ENCODE measurements at regions not wholly inside any gene's neighbourhood (a gene's known extent, or its start where the extent isn't known, plus 50 kb on each side); places are given as distances from the start of the nearest gene placed in this dataset.

DNA sequence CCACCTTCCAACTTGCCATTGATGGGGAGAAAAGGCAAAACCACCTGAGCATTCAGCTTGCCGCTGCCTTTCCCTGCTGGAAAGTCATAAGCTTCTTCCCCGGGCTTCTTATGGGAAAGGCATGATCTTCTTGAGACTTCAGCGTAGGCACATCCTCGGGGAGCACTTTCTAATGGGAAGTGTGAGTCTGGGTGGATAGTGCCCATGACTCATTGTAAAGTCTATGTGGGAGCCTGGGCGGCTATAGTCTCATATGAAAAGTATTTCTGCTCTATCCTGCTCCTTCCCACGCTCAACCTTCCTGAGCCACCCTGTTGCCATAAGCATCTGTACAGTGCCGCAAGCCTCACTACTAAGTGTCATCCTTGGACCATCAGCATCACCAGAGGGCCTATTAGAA lies 309.9 kb upstream of the THBS1 start:
- Histone ChIP-seq H3K4me3 (ENCODE audit: low read depth, low read length) (no peak overlapping the region), H3K9ac (ENCODE audit: low read depth, low read length) (no peak overlapping the region), H3K4me1 (ENCODE audit: control insufficient read depth, insufficient read depth, low read length) (no peaks in the 10 kb centered on the region), H3K9me3 (ENCODE audit: control insufficient read depth, insufficient read depth, low read length) (no peaks in the 10 kb centered on the region), H3K36me3 (ENCODE audit: control insufficient read depth, insufficient read depth, low read length) (no peaks in the 10 kb centered on the region), H3K27me3 (ENCODE audit: control insufficient read depth, insufficient read depth, low read length) (no peaks in the 10 kb centered on the region)

DNA sequence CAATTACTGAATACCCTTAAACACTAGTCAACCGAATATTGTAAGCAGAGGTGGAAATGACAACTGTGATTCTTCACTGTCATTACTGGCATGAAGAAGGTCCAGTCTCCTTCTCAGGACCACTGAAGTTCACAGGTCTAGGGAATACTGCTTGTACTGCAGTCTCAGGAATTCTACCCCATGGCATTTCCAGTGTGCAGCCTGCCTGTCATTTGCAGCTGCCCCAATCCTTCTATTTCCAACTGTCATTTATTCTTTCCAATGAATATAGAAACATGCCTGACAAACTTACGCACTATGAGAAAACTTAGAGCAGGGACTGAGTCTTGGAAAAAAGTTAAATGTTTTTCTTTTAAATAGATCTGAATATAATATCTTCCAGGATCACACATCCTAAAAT lies 308.0 kb upstream of the THBS1 start:
- Histone ChIP-seq H3K4me1 (ENCODE audit: control insufficient read depth, insufficient read depth, low read length) (no peaks in the 10 kb centered on the region), H3K9ac (ENCODE audit: low read depth, low read length) (no peak overlapping the region), H3K9me3 (ENCODE audit: control insufficient read depth, insufficient read depth, low read length) (no peaks in the 10 kb centered on the region), H3K36me3 (ENCODE audit: control insufficient read depth, insufficient read depth, low read length) (no peaks in the 10 kb centered on the region), H3K4me3 (ENCODE audit: low read depth, low read length) (no peak overlapping the region), H3K27me3 (ENCODE audit: control insufficient read depth, insufficient read depth, low read length) (no peaks in the 10 kb centered on the region)

DNA sequence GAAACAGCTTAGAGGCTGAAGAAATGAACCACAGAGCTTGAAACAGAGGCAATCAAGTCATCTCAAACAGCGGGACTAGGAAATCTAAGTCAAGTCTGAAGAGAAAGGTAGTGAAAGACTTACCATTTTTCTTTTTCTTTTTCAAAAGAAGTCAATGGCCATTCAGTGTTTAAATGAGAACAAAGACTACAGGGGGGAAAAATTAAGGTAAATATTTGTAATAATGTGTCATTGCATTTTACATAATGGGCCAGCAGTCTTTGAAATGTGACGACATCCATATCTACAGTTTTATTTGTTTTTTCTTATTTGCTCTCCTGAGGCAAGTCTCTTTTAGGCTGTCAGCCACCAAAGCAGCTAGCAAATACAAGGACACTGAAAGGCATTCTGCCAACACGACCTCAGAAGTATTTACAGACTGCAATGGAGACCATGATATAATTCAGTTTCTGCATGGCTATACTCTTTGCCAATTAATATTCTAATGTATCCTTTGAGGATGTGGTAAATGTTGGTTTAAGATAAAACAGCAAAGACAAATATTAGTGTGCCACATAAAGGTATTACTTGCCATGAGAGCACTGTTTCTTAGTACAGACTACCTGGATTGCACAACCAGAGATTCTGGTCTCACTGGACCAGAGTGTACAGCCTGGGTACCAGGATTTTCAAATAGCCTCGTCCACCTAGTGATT lies 307.0 kb upstream of the THBS1 start:
- Histone ChIP-seq H3K27me3 (ENCODE audit: control insufficient read depth, insufficient read depth, low read length) (no peaks in the 10 kb centered on the region), H3K4me1 (ENCODE audit: control insufficient read depth, insufficient read depth, low read length) (no peaks in the 10 kb centered on the region), H3K4me3 (ENCODE audit: low read depth, low read length) (no peak overlapping the region), H3K9me3 (ENCODE audit: control insufficient read depth, insufficient read depth, low read length) (no peaks in the 10 kb centered on the region), H3K36me3 (ENCODE audit: control insufficient read depth, insufficient read depth, low read length) (no peaks in the 10 kb centered on the region), H3K9ac (ENCODE audit: low read depth, low read length) (no peak overlapping the region)

DNA sequence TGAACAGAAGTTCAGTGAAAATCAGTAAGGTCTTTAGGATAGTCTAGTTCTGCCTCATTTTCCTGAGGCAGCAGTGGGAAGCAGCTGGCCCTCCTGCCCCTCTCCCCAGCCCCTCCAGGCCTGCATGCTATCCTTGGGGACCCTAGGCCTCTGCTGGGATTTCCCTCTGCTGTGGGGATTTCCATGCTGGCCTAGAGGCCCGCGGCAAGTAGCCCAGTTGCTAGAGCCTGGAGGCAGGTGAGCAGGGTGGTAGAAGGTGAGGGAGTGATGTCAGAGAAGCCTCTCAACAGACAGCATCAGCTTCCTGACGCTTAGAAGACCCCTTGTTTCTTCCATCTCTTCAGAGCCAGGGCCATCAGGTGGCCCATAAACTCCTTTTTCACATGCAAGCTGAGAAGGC lies 305.8 kb upstream of the THBS1 start:
- no peaks in the 10 kb centered on the region for H3K4me1 ChIP-seq (ENCODE audit: control insufficient read depth, insufficient read depth, low read length)
- H3K9ac ChIP-seq (ENCODE audit: low read depth, low read length): no peak overlapping the region

DNA sequence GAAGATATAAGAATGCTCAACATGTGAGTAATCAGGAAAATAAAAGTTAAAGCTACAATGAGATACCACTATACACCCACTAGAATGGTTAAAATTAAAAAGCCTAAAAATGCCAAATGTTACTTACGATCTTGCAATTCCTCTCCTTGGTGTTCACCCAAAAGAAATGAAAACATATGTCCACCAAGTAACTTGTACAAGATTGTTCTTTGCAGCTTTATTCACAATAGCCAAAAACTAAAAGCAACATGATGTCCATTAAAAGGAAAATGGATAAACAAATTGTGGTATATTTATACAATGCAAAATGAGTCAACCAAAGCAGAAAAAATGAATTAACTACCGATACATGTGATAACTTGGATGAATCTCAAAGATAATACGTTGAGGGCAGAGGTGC lies 301.6 kb upstream of the THBS1 start:
- Histone ChIP-seq H3K27me3 (ENCODE audit: control insufficient read depth, insufficient read depth, low read length) (no peaks in the 10 kb centered on the region), H3K36me3 (ENCODE audit: control insufficient read depth, insufficient read depth, low read length) (no peaks in the 10 kb centered on the region), H3K4me1 (ENCODE audit: control insufficient read depth, insufficient read depth, low read length) (no peaks in the 10 kb centered on the region), H3K4me3 (ENCODE audit: low read depth, low read length) (no peak overlapping the region), H3K9ac (ENCODE audit: low read depth, low read length) (no peak overlapping the region), H3K9me3 (ENCODE audit: control insufficient read depth, insufficient read depth, low read length) (no peaks in the 10 kb centered on the region)

More for the DNA sequence above, 305.8 kb upstream of the THBS1 start:
- Histone ChIP-seq H3K4me3 (ENCODE audit: low read depth, low read length) (no peak overlapping the region), H3K27me3 (ENCODE audit: control insufficient read depth, insufficient read depth, low read length) (no peaks in the 10 kb centered on the region), H3K36me3 (ENCODE audit: control insufficient read depth, insufficient read depth, low read length) (no peaks in the 10 kb centered on the region), H3K9me3 (ENCODE audit: control insufficient read depth, insufficient read depth, low read length) (no peaks in the 10 kb centered on the region)

DNA sequence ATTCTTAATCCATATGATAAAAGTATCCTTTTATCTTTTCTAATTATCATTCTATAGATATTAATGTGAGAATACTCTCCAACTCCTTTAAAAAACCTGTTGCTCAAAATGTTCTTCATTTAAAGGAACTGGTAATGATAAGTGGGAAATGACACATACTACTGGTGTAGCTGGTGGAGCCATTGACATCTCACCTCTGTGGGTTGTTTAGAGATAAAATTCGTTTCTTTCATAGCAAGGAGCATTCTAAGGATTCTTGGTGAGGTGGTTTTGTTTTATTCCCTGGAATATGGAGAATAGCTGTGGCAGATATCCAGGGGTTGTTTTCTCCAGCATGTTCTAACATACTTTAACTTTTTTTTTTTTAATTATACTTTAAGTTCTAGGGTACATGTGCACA lies 299.8 kb upstream of the THBS1 start:
- Histone ChIP-seq H3K9ac (ENCODE audit: low read depth, low read length) (no peak overlapping the region), H3K36me3 (ENCODE audit: control insufficient read depth, insufficient read depth, low read length) (no peaks in the 10 kb centered on the region), H3K4me3 (ENCODE audit: low read depth, low read length) (no peak overlapping the region), H3K27me3 (ENCODE audit: control insufficient read depth, insufficient read depth, low read length) (no peaks in the 10 kb centered on the region), H3K4me1 (ENCODE audit: control insufficient read depth, insufficient read depth, low read length) (no peaks in the 10 kb centered on the region), H3K9me3 (ENCODE audit: control insufficient read depth, insufficient read depth, low read length) (no peaks in the 10 kb centered on the region)

DNA sequence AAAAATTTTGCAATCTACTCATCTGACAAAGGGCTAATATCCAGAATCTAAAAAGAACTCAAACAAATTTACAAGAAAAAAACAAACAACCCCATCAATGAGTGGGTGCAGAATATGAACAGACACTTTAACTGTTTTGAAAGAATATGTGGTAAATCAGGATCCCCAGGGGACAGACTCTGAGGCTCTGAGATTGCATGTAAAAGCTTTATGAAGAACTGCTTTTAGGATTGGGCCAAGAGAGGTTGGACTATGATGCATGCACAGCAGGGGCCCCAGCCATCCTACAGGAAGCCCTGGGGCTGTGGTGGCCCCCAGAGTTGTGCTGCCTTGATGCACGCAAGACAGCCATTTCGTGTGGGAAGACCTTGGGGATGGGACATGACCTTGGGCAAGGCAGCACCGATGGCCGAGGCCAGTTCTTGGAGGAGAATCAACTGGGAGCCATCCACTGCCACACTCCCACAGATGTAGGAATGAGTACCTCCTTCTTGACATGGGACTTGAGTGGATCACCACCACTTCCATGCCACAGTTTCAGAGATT lies 298.1 kb upstream of the THBS1 start:
- no peak overlapping the region for H3K9ac ChIP-seq (ENCODE audit: low read depth, low read length)
- no peaks in the 10 kb centered on the region for H3K4me1 ChIP-seq (ENCODE audit: control insufficient read depth, insufficient read depth, low read length)
- no peaks in the 10 kb centered on the region for H3K27me3 ChIP-seq (ENCODE audit: control insufficient read depth, insufficient read depth, low read length)
- H3K9me3 ChIP-seq (ENCODE audit: control insufficient read depth, insufficient read depth, low read length): no peaks in the 10 kb centered on the region
- H3K4me3 ChIP-seq (ENCODE audit: low read depth, low read length): no peak overlapping the region
- no peaks in the 10 kb centered on the region for H3K36me3 ChIP-seq (ENCODE audit: control insufficient read depth, insufficient read depth, low read length)

DNA sequence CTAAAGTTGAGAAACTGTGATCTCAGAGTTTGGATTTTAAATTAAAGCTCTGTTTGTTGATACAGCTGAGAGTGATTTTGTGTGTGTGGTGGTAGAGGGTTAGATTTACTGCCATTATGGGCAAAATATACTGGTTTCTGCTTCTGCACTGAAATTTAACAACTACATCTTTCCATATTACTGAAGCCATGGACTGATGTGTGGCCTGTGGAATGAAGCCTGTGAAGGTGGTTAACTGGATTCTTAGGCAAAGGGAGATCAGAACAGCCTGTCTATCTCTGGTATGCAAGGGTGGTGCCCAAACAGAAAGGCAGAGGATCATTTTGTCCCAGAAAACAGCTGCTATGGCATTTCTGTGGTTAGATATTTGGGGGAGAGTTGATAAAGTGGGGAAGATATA lies 297.3 kb upstream of the THBS1 start:
- no peaks in the 10 kb centered on the region for H3K36me3 ChIP-seq (ENCODE audit: control insufficient read depth, insufficient read depth, low read length)
- H3K9me3 ChIP-seq (ENCODE audit: control insufficient read depth, insufficient read depth, low read length): no peaks in the 10 kb centered on the region
- H3K27me3 ChIP-seq (ENCODE audit: control insufficient read depth, insufficient read depth, low read length): no peaks in the 10 kb centered on the region
- no peaks in the 10 kb centered on the region for H3K4me1 ChIP-seq (ENCODE audit: control insufficient read depth, insufficient read depth, low read length)
- no peak overlapping the region for H3K9ac ChIP-seq (ENCODE audit: low read depth, low read length)
- H3K4me3 ChIP-seq (ENCODE audit: low read depth, low read length): no peak overlapping the region

DNA sequence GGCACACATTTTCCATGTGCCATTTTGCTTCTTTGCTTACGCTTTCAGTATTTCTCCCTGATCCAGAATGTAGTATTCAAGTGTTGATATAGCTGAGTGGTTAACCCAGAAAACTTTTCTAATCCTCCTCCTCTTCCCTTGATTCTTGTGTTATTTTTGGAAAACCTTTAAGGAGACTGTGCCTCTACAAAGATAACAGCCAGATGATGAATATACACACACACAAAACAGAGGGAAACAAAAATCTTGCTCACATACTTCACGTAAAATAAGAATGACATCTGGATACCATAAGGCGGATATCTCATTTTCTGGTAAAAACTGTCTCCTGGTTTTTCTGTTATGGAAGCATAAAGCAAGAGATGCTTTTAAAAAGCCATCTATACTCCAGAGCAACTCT lies 295.8 kb upstream of the THBS1 start:
- H3K4me3 ChIP-seq (ENCODE audit: low read depth, low read length): no peak overlapping the region
- H3K9ac ChIP-seq (ENCODE audit: low read depth, low read length): no peak overlapping the region
- H3K9me3 ChIP-seq (ENCODE audit: control insufficient read depth, insufficient read depth, low read length): no peaks in the 10 kb centered on the region
- H3K36me3 ChIP-seq (ENCODE audit: control insufficient read depth, insufficient read depth, low read length): no peaks in the 10 kb centered on the region
- no peaks in the 10 kb centered on the region for H3K4me1 ChIP-seq (ENCODE audit: control insufficient read depth, insufficient read depth, low read length)
- no peaks in the 10 kb centered on the region for H3K27me3 ChIP-seq (ENCODE audit: control insufficient read depth, insufficient read depth, low read length)

DNA sequence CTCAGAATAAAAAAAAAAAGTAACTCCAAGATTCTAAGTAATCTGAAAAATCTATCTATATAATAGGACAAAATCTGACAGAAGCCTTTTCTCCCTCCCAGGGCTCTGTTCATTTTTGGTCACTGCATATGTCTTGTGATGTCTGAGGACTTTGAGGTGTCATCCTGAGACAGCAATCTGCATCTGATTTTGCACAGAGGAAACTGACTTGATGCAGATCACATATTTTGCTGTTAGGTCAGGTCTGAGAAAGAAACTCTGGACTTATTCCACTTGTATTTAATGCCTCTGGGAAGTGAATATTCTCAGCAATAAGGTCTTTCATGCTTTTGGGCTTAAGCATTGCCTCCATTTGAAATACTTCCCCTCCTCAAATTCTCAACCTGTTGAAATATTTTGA lies 295.2 kb upstream of the THBS1 start:
- H3K9me3 ChIP-seq (ENCODE audit: control insufficient read depth, insufficient read depth, low read length): no peaks in the 10 kb centered on the region
- no peak overlapping the region for H3K4me3 ChIP-seq (ENCODE audit: low read depth, low read length)
- no peaks in the 10 kb centered on the region for H3K4me1 ChIP-seq (ENCODE audit: control insufficient read depth, insufficient read depth, low read length)
- no peaks in the 10 kb centered on the region for H3K36me3 ChIP-seq (ENCODE audit: control insufficient read depth, insufficient read depth, low read length)
- H3K9ac ChIP-seq (ENCODE audit: low read depth, low read length): no peak overlapping the region
- H3K27me3 ChIP-seq (ENCODE audit: control insufficient read depth, insufficient read depth, low read length): no peaks in the 10 kb centered on the region

DNA sequence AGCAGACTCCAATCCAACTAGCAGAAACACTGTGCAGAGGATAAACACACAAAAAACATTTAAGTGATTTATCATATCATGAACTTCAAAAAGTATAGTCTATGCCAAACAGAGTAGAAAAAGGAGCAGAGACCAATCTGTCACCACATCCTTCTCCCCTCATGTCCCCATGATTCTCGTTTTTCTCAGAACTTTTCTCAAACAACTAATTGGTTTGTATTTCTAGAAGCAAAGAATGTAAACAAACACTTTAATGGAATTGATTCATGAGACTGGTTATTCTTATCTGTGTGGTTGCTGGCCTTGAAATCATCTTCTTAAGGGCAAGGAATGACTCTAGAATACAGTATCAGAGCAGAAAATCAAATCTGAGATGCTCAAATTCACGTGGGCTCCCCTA lies 294.2 kb upstream of the THBS1 start:
- Histone ChIP-seq H3K27me3 (ENCODE audit: control insufficient read depth, insufficient read depth, low read length) (no peaks in the 10 kb centered on the region), H3K9ac (ENCODE audit: low read depth, low read length) (no peak overlapping the region), H3K4me1 (ENCODE audit: control insufficient read depth, insufficient read depth, low read length) (no peaks in the 10 kb centered on the region), H3K4me3 (ENCODE audit: low read depth, low read length) (no peak overlapping the region), H3K36me3 (ENCODE audit: control insufficient read depth, insufficient read depth, low read length) (no peaks in the 10 kb centered on the region), H3K9me3 (ENCODE audit: control insufficient read depth, insufficient read depth, low read length) (no peaks in the 10 kb centered on the region)

DNA sequence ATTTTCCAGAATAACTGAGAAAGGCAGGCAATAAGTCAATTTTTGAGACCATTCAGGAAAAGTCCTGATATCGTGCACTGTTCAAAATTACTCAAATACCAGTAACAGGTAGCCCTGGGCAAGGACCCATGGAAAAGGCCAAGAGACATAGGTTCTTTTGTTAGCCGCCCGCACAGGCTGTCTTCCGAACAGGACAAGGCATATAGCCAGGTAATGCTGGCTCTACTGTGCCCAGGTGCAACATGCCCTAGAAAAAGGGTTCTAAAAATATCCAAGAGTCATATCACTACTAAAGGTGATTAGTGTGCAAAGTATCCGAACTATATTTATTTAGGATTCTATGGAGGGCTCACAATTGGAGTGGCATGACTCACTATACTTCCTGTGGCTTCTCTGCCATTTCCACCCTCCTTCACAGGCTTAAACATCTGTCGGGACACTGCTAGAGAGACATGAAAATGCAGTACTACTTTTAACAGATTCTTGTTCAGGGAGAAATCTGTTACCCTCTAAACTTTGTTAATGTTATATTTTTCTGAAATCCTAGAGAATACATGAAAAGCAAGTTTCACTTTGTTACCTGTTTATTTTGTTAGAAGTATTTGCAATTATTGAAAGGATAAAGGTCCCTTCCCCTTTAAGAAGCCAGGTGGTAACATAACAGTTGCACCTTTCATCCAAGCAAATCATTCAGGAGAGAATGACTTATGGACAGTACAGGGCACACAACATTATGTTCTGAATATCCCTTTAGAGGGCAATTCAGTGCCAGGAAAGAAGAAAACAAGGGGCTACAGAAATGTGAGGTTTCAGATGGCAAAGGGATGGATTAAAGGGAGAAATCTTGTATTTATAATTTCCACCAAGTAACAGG lies 293.3 kb upstream of the THBS1 start:
- Histone ChIP-seq H3K27me3 (ENCODE audit: control insufficient read depth, insufficient read depth, low read length) (no peaks in the 10 kb centered on the region), H3K9ac (ENCODE audit: low read depth, low read length) (no peak overlapping the region), H3K9me3 (ENCODE audit: control insufficient read depth, insufficient read depth, low read length) (no peaks in the 10 kb centered on the region), H3K36me3 (ENCODE audit: control insufficient read depth, insufficient read depth, low read length) (no peaks in the 10 kb centered on the region), H3K4me1 (ENCODE audit: control insufficient read depth, insufficient read depth, low read length) (no peaks in the 10 kb centered on the region), H3K4me3 (ENCODE audit: low read depth, low read length) (no peak overlapping the region)
